GM19395 (cell line): ENCODE measurements at regions not wholly inside any gene's neighbourhood (a gene's known extent, or its start where the extent isn't known, plus 50 kb on each side); places are given as distances from the start of the nearest gene placed in this dataset.

Source experiments
- ATAC-seq: cut with Tn5 transposase; IDR thresholded peaks from one replicate; pipeline ENCODE4 v1.9.1; 2021; ENCODE audit warnings: mild to moderate bottlenecking, moderate library complexity; ENCODE audit not compliant: unreplicated experiment

DNA sequence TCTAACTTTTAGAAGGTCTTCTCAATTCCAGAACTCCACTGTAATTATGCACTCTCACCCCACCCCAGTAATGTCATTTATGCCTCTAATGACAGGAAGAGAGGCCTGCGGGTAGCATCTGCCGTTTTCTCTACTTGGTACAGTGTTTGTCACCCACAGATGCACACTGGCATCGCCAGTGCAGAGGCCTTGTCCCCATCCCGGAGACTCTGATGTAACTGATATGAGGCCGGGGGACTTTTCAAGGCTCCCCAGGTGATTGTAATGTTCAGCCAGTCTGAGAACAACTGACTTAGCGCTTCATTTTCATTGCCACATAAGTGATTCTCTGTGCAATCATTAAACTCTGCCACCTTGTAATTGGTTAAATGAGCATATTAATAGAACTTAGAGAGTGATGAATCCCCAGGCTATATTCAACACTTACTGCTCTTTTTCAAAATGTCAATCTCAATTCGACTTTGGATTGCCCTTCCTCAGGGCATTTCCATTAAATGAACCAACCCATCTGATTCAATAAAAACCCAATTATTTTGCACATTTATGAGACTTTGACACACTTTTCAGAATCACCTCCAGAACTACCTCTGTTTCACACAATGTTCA, 113.2 kb downstream of the HERPUD2 start:
- no peak for ATAC-seq

DNA sequence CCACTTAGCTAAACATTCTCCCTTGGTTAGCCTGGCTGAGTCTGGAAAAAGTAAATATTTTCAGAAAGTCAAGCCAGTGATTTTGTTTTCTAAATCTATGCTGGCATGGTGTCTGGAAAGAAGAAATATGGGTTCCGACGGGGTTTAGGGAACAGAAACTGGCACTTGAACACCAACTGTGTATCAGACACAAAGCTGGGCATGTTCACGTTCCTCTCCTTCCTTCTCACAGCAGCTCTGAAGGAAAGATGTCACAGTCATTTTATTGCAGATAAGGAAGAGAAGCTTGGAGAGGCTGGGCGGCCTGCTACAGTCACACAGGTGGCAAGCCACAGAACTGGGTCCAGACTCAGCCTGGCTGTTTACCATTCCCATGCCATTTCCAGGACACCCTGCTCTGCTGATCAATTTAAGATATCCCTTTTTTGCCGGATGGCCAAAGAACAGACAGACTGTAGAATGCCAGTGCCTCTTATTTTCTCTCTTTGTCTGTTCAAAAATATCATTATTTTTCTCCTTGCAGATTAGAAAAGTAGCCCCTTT, 118.8 kb downstream of the HERPUD2 start:
- ATAC-seq, result no peak

DNA sequence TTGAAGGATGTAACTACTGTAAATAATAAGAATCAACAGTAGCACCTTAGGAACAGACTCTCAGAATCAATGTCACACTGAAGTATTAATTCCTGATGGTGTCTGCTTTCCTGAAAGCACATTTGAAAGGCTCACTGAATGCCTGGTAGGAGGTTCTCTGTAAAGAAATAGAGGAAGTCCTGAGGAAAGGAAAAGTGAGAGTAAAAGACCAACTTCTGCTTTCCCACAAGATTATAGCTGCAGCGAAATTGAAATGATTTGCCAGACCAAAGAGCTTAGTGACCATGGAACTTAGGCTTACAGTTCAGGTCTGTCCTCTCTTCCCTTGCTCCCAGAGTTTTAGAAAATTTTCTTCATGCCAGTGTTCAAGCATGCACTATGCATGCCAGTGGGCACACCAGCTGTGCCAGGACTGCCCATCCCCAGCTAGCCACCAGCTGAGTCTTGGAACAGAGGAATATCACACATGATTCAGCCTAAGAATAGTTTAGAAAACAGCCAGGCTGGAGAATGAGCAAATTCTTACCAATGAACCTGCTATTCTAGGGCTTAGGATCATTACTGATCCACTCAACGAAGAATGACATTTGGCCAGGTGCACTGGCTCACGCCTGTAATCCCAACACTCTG, 123.2 kb downstream of the HERPUD2 start:
- no peak for ATAC-seq

GRCh38 chr7:35570937-35571336, 124.0 kb downstream of the HERPUD2 start:
- no peak for ATAC-seq

GRCh38 chr7:35565927-35566326, 129.0 kb downstream of the HERPUD2 start:
- ATAC-seq, result no peak

- ATAC-seq, result no peak
Measured at GRCh38 chr7:35558841-35559240, 136.1 kb downstream of the HERPUD2 start.

GRCh38 chr7:35556515-35557471, 138.1 kb downstream of the HERPUD2 start:
- no peak for ATAC-seq

DNA sequence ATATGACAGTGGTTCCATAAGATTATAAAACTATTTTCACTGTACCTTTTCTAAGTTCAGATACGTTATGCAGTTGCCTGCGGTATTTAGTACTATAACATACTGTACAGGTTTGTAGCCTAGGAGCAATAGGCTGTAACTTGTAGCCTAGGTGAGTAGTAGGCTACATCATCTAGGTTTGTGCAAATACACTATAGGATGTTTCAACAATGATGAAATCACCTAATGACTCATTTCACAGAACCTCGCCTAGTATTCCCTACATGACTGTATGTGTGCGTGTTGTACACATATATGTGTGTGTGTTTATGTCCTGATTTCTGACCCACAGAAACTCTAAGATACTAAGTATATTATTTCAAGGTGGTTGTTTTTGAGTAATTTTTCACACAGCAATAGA, 139.0 kb downstream of the HERPUD2 start:
- ATAC-seq, result no peak

DNA sequence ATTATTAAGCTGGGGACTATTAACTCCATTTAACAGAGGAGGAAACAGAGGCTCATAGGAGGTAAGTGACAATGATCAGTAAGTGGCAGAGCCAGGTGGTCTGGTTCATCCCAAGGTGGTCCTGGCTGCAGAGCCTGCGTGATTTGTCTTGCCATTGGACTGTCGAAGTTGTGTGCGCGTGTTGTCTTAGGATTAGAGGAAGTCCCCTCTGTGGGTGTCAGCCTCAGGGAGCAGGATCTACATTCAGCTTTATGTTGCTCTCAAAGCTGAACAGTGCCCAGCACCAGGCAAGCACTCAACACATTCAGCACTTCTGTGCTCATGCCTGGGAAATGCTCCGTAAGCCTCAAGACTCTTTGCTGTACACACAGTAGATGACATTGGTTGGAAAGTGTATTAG, 139.5 kb downstream of the HERPUD2 start:
- no peak for ATAC-seq

DNA sequence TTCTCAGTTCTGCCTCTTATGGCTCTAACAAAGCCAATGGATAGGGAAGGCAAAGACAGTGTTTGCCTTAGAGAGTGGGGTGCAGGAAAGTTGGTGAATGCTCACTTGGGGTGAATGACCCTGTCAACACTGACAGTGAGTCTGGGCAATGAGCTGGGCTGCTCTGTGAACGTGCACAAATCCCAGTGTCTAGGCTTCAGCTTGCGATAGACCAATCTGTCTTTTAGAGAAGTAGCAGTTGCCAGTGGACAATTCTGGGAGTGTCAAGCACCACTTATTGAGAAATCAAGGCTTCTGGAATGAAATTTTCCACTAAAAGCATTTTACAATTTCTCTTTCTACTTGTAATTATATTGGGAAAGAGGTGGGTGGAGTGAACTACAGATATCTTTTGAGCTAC, 141.4 kb downstream of the HERPUD2 start:
- ATAC-seq, result no peak

- no peak for ATAC-seq
Measured at GRCh38 chr7:35552691-35553090, 142.2 kb downstream of the HERPUD2 start.

GRCh38 chr7:35551321-35552081, 143.4 kb downstream of the HERPUD2 start:
- ATAC-seq, result no peak

DNA sequence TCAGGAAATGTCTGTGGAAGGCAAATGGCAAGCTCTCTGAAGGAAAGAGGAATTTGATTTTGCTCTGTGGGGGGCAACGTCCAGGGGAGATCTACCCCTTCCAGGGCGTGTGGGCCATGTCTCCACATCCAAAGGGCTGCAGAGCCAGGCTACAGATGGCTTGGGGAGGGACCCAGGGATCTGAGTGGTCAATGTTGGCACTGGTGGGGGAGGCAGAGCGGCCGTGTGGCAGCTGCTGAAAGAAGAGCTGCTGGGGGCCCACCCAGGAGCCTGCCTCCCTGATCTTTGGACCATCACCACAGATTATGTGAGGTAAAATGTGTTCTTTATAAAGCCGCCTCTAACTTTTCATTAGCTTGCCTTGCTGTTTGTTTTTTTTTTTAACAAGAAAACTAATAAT, 144.1 kb downstream of the HERPUD2 start:
- ATAC-seq, result no peak

GRCh38 chr7:35549781-35550180, 145.2 kb downstream of the HERPUD2 start:
- ATAC-seq, result no peak

DNA sequence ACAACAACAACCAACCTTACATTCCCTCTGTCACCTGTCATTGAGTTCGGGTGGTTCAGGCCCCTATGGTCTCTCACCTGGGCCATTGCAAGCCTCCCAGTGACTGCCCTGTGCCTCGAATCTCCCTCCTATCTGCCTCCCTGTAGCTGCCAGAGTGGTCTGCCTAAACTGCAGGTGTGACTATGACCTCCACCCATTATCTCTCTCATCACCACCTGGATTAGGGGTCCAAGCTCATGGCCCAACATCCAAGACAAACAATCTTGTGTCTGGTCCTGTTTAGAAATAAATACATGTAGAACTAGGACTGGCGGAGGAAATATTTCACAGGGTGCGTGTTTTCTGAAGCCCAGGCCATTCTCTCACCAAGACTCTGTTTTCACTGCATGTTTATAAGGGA, 146.6 kb downstream of the HERPUD2 start:
- no peak for ATAC-seq

GRCh38 chr7:35546691-35547429, 148.1 kb downstream of the HERPUD2 start:
- ATAC-seq, result no peak

- ATAC-seq, result no peak
Measured at GRCh38 chr7:35545831-35546230, 149.1 kb downstream of the HERPUD2 start.

GRCh38 chr7:35544028-35544742, 150.8 kb downstream of the HERPUD2 start:
- no peak for ATAC-seq
